ENCODE measurements at regions not wholly inside any gene's neighbourhood (a gene's known extent, or its start where the extent isn't known, plus 50 kb on each side); places are given as distances from the start of the nearest gene placed in this dataset. TPM values are rescaled to one million over a fixed set of nuclear protein-coding genes. Genes with fewer than 3 reads are reported as not detected.
"Not testable (repeated sequence)": the region's sequence is repeated elsewhere in the genome, so short reads cannot be mapped to it uniquely, and the experiment has no call there.

GRCh38 chr10:131024259-131025131 lies 287.0 kb downstream of the TCERG1L start:
- no peak for DNase-seq

GRCh38 chr10:131025333-131025732 lies 286.2 kb downstream of the TCERG1L start:
- no peak for DNase-seq

- no peak for DNase-seq
Measured at GRCh38 chr10:131027256-131027655, 284.3 kb downstream of the TCERG1L start.

- no peak for DNase-seq
Measured at GRCh38 chr10:131031346-131031745, 280.2 kb downstream of the TCERG1L start.

GRCh38 chr10:131032329-131033165 lies 279.0 kb downstream of the TCERG1L start:
- DNase-seq = no peak

- DNase-seq = no peak
Measured at GRCh38 chr10:131033166-131034085, 278.1 kb downstream of the TCERG1L start.

GRCh38 chr10:131034451-131034850 lies 277.1 kb downstream of the TCERG1L start:
- DNase-seq = no peak

GRCh38 chr10:131035779-131036178 lies 275.7 kb downstream of the TCERG1L start:
- DNase-seq = no peak

- no peak for DNase-seq
Measured at GRCh38 chr10:131038056-131038455, 273.5 kb downstream of the TCERG1L start.

- no peak for DNase-seq
Measured at GRCh38 chr10:131041031-131041430, 270.5 kb downstream of the TCERG1L start.

GRCh38 chr10:131041441-131041840 lies 270.1 kb downstream of the TCERG1L start:
- DNase-seq = peak; percentile 14

- DNase-seq = not testable (repeated sequence)
Measured at GRCh38 chr10:131042015-131042414, 269.5 kb downstream of the TCERG1L start.

Small RNA genes lying in the stretch of these regions (small RNA-seq; reads per million reads assigned to genes)
- gene MIR378C (ENCODE audit: low replicate concordance) (1.1 reads per million, percentile 86 among the genes with 10 or more reads in this experiment), gene RF00019 (ENCODE audit: low replicate concordance) (not detected)
